HT1080 (cell line): ENCODE measurements at regions not wholly inside any gene's neighbourhood (a gene's known extent, or its start where the extent isn't known, plus 50 kb on each side); places are given as distances from the start of the nearest gene placed in this dataset.
"Not testable (repeated sequence)": the region's sequence is repeated elsewhere in the genome, so short reads cannot be mapped to it uniquely, and the experiment has no call there.

Source experiments
- DNase-seq: peaks from one replicate; pipeline ENCODE4 v3.0.0-alpha.2; 2015; ENCODE audit warnings: low read depth

- no peak for DNase-seq
These were observed 1087.7 kb upstream of the SEMA6A start for GRCh38 chr5:117662361-117662760.

GRCh38 chr5:117657541-117657940 lies 1082.9 kb upstream of the SEMA6A start:
- DNase-seq: no peak

GRCh38 chr5:117652958-117653280 lies 1078.3 kb upstream of the SEMA6A start:
- no peak for DNase-seq

- no peak for DNase-seq
These were observed 1077.7 kb upstream of the SEMA6A start for GRCh38 chr5:117652036-117652957.

- DNase-seq: no peak
These were observed 1075.2 kb upstream of the SEMA6A start for GRCh38 chr5:117649821-117650220.

- DNase-seq: no peak
These were observed 1070.8 kb upstream of the SEMA6A start for GRCh38 chr5:117645400-117645799.

- no peak for DNase-seq
These were observed 1064.0 kb upstream of the SEMA6A start for GRCh38 chr5:117638581-117638980.

GRCh38 chr5:117633093-117633492 lies 1058.5 kb upstream of the SEMA6A start:
- DNase-seq: no peak

GRCh38 chr5:117624201-117624600 lies 1049.6 kb upstream of the SEMA6A start:
- DNase-seq: no peak

- no peak for DNase-seq
These were observed 1048.6 kb upstream of the SEMA6A start for GRCh38 chr5:117623042-117623805.

- DNase-seq: no peak
These were observed 1047.3 kb upstream of the SEMA6A start for GRCh38 chr5:117621921-117622320.

- DNase-seq: no peak
These were observed 1040.6 kb upstream of the SEMA6A start for GRCh38 chr5:117615226-117615625.

GRCh38 chr5:117614408-117614807 lies 1039.8 kb upstream of the SEMA6A start:
- DNase-seq: no peak

GRCh38 chr5:117604845-117605244 lies 1030.2 kb upstream of the SEMA6A start:
- DNase-seq: no peak

- not testable (repeated sequence) for DNase-seq
These were observed 1025.2 kb upstream of the SEMA6A start for GRCh38 chr5:117599811-117600210.

- DNase-seq: peak; percentile 2
These were observed 1019.5 kb upstream of the SEMA6A start for GRCh38 chr5:117594166-117594565.

GRCh38 chr5:117590944-117591343 lies 1016.3 kb upstream of the SEMA6A start:
- peak; percentile 5 for DNase-seq

- DNase-seq: no peak
These were observed 1014.0 kb upstream of the SEMA6A start for GRCh38 chr5:117588611-117589010.

GRCh38 chr5:117587111-117587510 lies 1012.5 kb upstream of the SEMA6A start:
- DNase-seq: no peak

GRCh38 chr5:117568622-117569021 lies 994.0 kb upstream of the SEMA6A start:
- no peak for DNase-seq

- DNase-seq: no peak
These were observed 993.5 kb upstream of the SEMA6A start for GRCh38 chr5:117568126-117568525.

- no peak for DNase-seq
These were observed 988.0 kb upstream of the SEMA6A start for GRCh38 chr5:117562647-117563046.

- DNase-seq: no peak
These were observed 986.9 kb upstream of the SEMA6A start for GRCh38 chr5:117561531-117561930.
